Esophagus muscularis mucosa (tissue), 4 donors: ENCODE measurements at regions not wholly inside any gene's neighbourhood (a gene's known extent, or its start where the extent isn't known, plus 50 kb on each side); places are given as distances from the start of the nearest gene placed in this dataset.

Source experiments
- DNase-seq: peaks from one replicate; pipeline ENCODE4 v3.0.0-alpha.2; 2017; ENCODE audit errors: extremely low spot score
- H3K27ac ChIP-seq, 4 donors: fragments of 200-600 bp; sonication (generic); replicated peaks in 1 of 4; 1 replicate in 3 of 4; 2 replicates in 1 of 4; pipeline ENCODE4 v1.5.1; 2016 to 2019; ENCODE audit warnings: mild to moderate bottlenecking in 1 of 4
- H3K27me3 ChIP-seq, 4 donors: fragments of 200-600 bp; sonication (generic); one replicate each; pipeline versions ENCODE4 v1.5.1 to v1.6.0; 2016 to 2019
- H3K36me3 ChIP-seq, 4 donors: fragments of 200-600 bp; sonication (generic); one replicate each; pipeline ENCODE4 v1.5.1; 2016 to 2019
- H3K4me1 ChIP-seq, 4 donors: fragments of 200-600 bp; sonication (generic); one replicate each; pipeline ENCODE4 v1.5.1; 2016 to 2019
- H3K4me3 ChIP-seq, 4 donors: fragments of 200-600 bp; sonication (generic); 1 replicate in 2 of 4; 2 replicates in 2 of 4; pipeline ENCODE4 v1.5.1; 2016 to 2019; ENCODE audit warnings: mild to moderate bottlenecking in 4 of 4, moderate library complexity in 1 of 4
- H3K9me3 ChIP-seq, 4 donors: fragments of 200-600 bp; sonication (generic); 1 replicate in 3 of 4; 2 replicates in 1 of 4; pipeline ENCODE4 v1.5.1; 2016 to 2019
- CTCF ChIP-seq, 3 experiments: fragments of 200-600 bp in 2 of 3; fragments of 450-650 bp in 1 of 3; sonication (generic) in 2 of 3; IDR thresholded peaks; one replicate each; pipeline ENCODE4 v1.5.1; 2017 to 2019; ENCODE audit warnings: antibody characterized with exemption in 3 of 3, mild to moderate bottlenecking in 2 of 3, moderate library complexity in 1 of 3
- EP300 ChIP-seq: sonication (generic); formaldehyde crosslinking; IDR thresholded peaks from one replicate; pipeline ENCODE4 v1.6.1; 2017; ENCODE audit warnings: antibody characterized with exemption
- POLR2A ChIP-seq: fragments of 450-650 bp; IDR thresholded peaks from one replicate; pipeline ENCODE4 v1.6.1; 2017; ENCODE audit warnings: antibody characterized with exemption, moderate library complexity, mild to moderate bottlenecking, low read depth
- POLR2AphosphoS5 ChIP-seq, 2 donors: sonication (generic); formaldehyde crosslinking; IDR thresholded peaks; one replicate each; pipeline ENCODE4 v1.6.1; 2017; ENCODE audit warnings: antibody characterized with exemption in 2 of 2
- WGBS: methylation state at CpG from one replicate; pipeline ENCODE4 v1.1.5; 2018; 5-methylcytosine and 5-hydroxymethylcytosine counted together
- intact Hi-C: fragments of 100-400 bp; cut with DNase I; formaldehyde crosslinking; loops from one replicate; pipeline ENCODE4 v1.15.1; 2023

DNA sequence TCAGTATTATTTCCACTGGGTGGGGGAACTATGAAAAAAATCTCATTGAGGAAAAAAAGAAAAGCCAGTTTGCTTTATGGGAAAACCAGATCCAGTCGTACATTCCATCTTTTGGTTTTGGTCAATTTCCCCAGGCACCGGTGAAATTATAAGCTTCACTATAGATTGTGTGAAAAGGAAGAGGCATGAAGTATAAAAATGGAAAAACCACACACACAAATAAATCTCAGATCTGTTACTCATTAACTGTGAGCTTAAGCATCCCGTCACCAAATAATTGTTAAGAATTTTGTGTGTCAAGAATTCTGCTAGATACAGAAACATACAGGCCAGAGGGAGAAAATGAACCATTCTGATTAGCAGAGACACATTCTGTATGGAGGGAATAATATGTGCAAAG is 405.5 kb upstream of the CELF2 start:
- intact Hi-C loops = no loop called here
- DNase-seq = peak; percentile 26
- Histone ChIP-seq H3K27ac (no peak overlapping the region), H3K4me1 (no peaks in the 10 kb centered on the region), H3K27me3 (no peaks in the 10 kb centered on the region), H3K9me3 (no peaks in the 10 kb centered on the region), H3K4me3 (no peak overlapping the region), H3K36me3 (no peaks in the 10 kb centered on the region)
- WGBS = 92% methylated on average over 3 of the region's 3 CpGs
- TF ChIP-seq POLR2A (no peak), CTCF (IDR thresholded peaks at IDR 0.05) (no peak), EP300 (no peak), POLR2AphosphoS5 (IDR thresholded peaks at IDR 0.05) (no peak)

GRCh38 chr10:10613656-10614244 is 403.9 kb upstream of the CELF2 start:
- 59% methylated on average over 3 of the region's 3 CpGs for WGBS
- Histone ChIP-seq H3K36me3 (no peaks in the 10 kb centered on the region), H3K27me3 (no peaks in the 10 kb centered on the region), H3K9me3 (no peaks in the 10 kb centered on the region), H3K4me3 (no peak overlapping the region), H3K4me1 (no peaks in the 10 kb centered on the region), H3K27ac (no peak overlapping the region)
- intact Hi-C loops = no loop called here
- no peak for DNase-seq
- TF ChIP-seq CTCF (IDR thresholded peaks at IDR 0.05) (no peak), POLR2AphosphoS5 (IDR thresholded peaks at IDR 0.05) (no peak), EP300 (no peak), POLR2A (no peak)

DNA sequence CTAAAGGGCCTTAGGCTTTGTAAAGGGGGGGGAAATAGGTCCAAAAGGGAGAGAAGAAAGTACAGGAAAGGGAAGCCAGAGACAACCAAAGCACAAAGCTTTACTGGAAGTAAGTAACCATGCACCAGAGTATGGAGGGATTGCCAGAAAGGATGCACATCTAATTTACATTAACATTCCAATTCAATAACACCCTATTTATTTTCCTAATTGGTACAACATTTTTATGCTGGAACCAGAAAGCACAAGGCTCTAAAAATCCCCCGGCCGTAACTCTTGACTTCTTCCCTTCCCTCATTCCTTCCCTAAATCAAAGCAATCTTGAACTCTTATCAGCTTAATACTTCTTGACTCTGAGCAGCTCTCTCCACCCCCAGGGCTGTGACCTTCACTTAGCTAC is 400.0 kb upstream of the CELF2 start:
- DNase-seq = peak; percentile 47
- 91% methylated on average over 2 of the region's 2 CpGs for WGBS
- TF ChIP-seq POLR2AphosphoS5 (IDR thresholded peaks at IDR 0.05) (no peak), POLR2A (no peak), CTCF (IDR thresholded peaks at IDR 0.05) (no peak), EP300 (no peak)
- H3K27ac ChIP-seq = no peak overlapping the region
- H3K36me3 ChIP-seq = no peaks in the 10 kb centered on the region
- H3K27me3 ChIP-seq = no peaks in the 10 kb centered on the region
- intact Hi-C loops = no loop called here
- no peaks in the 10 kb centered on the region for H3K9me3 ChIP-seq
- H3K4me1 ChIP-seq = peaks cover 0 to under 1% (median 0%) of the 10 kb centered on the region in 4 donors
- H3K4me3 ChIP-seq = no peak overlapping the region

DNA sequence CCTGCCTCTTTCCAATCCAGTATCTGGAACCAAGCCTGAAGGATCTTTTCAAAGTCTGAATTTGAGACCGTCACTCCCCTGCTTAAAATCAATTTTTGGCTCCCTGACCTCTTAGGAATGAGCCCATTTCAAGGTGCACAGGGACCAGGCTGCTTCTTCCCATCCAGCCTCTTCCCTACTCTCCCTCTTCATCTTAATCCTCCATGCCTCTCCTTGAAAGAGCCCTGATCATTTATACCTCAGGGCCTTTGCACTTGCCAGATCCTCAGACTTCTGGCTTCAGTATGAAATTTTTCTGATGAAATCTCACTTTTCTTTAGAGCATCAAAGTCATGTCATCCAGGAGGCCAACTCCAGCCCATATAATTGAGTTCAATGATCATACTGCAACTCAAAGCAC is 399.5 kb upstream of the CELF2 start:
- 93% methylated on average over 1 of the region's 1 CpG for WGBS
- peaks cover 0 to 5% (median under 1%) of the 10 kb centered on the region in 4 donors for H3K4me1 ChIP-seq

More for the DNA sequence above, 399.5 kb upstream of the CELF2 start:
- Histone ChIP-seq H3K4me3 (no peak overlapping the region), H3K27me3 (no peaks in the 10 kb centered on the region), H3K36me3 (no peaks in the 10 kb centered on the region), H3K9me3 (no peaks in the 10 kb centered on the region), H3K27ac (no peak overlapping the region)
- intact Hi-C loops = no loop called here
- TF ChIP-seq CTCF (IDR thresholded peaks at IDR 0.05) (no peak), POLR2A (no peak), POLR2AphosphoS5 (IDR thresholded peaks at IDR 0.05) (no peak), EP300 (no peak)
- peak; percentile 72 for DNase-seq
